Fibroblast of villous mesenchyme (primary cell): ENCODE measurements at regions not wholly inside any gene's neighbourhood (a gene's known extent, or its start where the extent isn't known, plus 50 kb on each side); places are given as distances from the start of the nearest gene placed in this dataset.

ENCODE experiments used
- DNase-seq: peaks from one replicate; pipeline ENCODE4 v3.0.0-alpha.2; 2010; ENCODE audit warnings: low read depth
- H3K4me3 ChIP-seq: 2 replicates; pipeline ENCODE4 v1.5.1; 2011; ENCODE audit warnings: low read depth, mild to moderate bottlenecking, low read length
- TF ChIP-seq, protein P1 (sequence below): IDR thresholded peaks from 2 replicates; pipeline ENCODE4 v1.5.1; 2012; ENCODE audit warnings: low read depth, mild to moderate bottlenecking, low read length; ENCODE audit not compliant: insufficient read depth

GRCh38 chr9:603126-603525, 238.4 kb upstream of the DMRT1 start:
- TF ChIP-seq, protein P1, sequence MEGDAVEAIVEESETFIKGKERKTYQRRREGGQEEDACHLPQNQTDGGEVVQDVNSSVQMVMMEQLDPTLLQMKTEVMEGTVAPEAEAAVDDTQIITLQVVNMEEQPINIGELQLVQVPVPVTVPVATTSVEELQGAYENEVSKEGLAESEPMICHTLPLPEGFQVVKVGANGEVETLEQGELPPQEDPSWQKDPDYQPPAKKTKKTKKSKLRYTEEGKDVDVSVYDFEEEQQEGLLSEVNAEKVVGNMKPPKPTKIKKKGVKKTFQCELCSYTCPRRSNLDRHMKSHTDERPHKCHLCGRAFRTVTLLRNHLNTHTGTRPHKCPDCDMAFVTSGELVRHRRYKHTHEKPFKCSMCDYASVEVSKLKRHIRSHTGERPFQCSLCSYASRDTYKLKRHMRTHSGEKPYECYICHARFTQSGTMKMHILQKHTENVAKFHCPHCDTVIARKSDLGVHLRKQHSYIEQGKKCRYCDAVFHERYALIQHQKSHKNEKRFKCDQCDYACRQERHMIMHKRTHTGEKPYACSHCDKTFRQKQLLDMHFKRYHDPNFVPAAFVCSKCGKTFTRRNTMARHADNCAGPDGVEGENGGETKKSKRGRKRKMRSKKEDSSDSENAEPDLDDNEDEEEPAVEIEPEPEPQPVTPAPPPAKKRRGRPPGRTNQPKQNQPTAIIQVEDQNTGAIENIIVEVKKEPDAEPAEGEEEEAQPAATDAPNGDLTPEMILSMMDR = no peak
- no peak overlapping the region for H3K4me3 ChIP-seq
- no peak for DNase-seq

DNA sequence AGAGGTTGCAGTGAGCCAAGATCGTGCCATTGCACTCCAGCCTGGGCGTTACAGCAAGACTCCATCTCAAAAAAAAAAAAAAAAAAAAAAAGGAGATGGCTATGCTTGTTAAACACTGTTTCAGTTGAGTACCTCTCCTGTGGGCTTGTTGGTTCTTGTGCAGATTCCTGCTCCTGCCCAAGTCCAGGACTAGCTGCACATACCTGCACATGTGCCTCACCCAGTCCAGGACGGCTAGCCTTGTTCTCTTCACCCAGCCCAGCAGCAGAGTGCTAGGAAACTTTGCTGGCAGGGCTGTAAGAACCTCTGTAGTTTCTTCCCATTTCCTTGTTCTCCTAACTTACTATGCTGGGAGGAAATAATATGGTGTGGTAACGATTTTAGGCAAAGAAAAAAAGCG, 234.1 kb upstream of the DMRT1 start:
- no peak for DNase-seq
- TF ChIP-seq, protein P1 = no peak
- no peak overlapping the region for H3K4me3 ChIP-seq

GRCh38 chr9:613771-614347, 227.6 kb upstream of the DMRT1 start:
- H3K4me3 ChIP-seq = no peak overlapping the region
- DNase-seq = peak; percentile 89
- TF ChIP-seq, protein P1 = peak; percentile 93

DNA sequence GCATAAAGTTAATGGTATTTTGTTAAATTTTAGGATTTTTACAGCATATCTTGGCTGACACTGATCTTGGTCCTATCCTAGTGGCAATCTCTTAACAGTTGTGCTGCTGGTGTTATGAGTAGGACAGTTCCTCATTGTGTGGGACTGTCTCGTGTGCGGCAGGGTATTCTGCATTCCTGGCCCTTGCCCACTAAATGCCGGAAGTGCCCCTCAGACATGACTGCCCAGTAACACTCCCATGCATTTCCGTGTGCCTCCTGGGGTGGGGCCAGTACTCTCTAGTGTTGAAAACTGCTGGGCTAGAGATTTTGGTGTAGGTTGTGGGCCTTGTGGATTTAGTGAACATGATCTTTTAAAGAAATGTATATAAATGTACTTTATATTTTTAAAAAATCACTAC, 227.1 kb upstream of the DMRT1 start:
- DNase-seq = no peak
- H3K4me3 ChIP-seq = no peak overlapping the region
- TF ChIP-seq, protein P1 = no peak

GRCh38 chr9:615756-616155, 225.7 kb upstream of the DMRT1 start:
- no peak overlapping the region for H3K4me3 ChIP-seq
- DNase-seq = no peak
- TF ChIP-seq, protein P1 = no peak

GRCh38 chr9:616694-617093, 224.8 kb upstream of the DMRT1 start:
- H3K4me3 ChIP-seq = no peak overlapping the region
- TF ChIP-seq, protein P1 = no peak
- no peak for DNase-seq

DNA sequence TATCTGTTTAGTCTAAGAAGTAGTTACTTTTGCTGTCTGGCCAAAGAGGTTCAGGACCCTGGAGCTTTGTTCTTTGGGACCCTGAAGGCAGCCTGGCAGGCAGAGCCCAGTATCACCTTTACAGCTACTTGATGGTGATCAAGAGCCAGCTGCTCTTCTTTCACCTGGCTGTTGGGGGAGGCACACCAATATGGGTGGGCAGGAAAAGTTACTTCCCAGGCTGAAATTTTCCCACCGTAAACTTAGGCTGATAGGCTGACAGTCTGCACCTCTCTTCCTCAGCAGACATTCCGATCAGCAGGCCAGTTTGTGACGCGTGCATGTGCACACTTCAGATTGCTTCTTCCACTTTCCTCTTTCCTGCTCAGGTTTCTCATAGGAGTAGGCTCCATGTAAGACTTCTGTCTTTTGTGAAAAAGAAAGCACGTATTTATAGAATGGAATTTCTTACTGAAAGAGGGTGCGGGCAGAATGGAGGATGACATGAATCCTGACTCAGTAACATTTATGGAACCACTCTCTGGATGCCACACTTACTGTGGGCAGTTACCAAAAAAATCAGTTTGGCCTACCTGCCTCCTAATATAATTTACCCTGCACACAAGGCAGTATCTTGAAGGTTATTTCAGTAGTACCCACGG, 223.9 kb upstream of the DMRT1 start:
- H3K4me3 ChIP-seq = no peak overlapping the region
- no peak for DNase-seq

More for the DNA sequence above, 223.9 kb upstream of the DMRT1 start:
- TF ChIP-seq, protein P1 = no peak
